Activated T-cell treated with anti-CD3 and anti-CD28 coated beads, Interleukin-2, amount 50 U/mL, for 48 hours (primary cell): ENCODE measurements at regions not wholly inside any gene's neighbourhood (a gene's known extent, or its start where the extent isn't known, plus 50 kb on each side); places are given as distances from the start of the nearest gene placed in this dataset.

ENCODE experiments used
- DNase-seq, 2 experiments: peaks; one replicate each; pipeline ENCODE4 v3.0.0-alpha.2; 2020

DNA sequence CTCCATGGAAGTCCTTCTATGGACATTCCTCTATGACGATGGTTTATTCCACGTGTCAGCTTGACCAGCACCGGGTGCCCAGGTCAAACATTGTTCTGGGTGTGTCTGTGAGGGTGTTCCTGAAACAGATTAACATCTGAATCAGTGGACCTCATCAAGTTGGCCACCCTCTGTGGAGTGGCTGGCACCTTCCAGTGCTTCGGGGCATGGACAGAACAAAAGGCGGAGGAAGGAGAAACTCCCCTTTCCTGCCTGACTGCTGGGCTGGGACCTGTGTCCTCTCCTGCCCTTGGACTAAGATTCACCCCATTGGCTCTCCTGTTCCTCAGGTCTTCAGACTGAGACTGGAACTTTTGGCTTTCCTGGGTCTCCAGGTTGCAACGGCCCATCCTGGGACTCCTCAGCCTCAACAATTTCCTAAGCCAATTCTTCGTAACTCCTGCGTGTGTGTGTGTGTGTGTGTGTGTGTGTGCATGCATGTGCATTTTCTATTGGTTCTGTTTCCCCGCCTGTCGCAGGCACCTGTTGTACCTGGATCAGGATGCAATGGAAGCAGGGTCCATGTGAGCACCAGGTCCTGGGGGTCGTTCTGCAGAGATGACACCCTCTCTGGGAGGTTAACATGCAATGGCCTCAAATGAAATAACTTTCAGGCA, 357.2 kb upstream of the SALL3 start:
- no peak for DNase-seq

DNA sequence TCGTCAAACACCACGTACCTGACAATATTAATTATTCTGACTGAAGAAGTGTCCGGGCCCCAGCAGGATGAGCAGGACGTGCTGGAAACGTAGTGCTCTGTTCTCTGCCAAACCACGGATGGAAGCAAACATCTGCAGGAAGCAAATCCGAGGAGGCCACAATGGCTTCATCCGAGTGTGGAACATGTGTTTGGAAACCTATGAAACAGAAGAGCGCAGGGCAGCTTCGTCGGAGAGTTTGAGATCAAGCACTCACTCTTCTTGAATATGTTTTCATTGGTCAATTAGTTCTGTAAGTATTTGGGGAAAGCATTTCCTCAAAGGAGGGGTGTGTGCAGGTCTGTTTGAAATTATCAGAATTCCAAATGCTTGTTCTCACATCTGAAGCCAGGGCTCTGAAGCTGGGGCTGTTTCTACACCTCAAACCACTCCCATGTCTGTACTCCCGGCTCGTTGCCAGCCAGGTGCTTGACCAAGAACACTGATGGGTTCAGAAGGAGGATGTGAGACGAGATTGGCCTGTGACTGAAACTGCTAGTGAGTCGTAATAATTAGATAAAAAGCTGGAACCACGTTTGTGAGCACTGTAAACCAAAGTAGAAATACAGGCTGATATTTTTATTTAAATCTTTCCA, 356.6 kb upstream of the SALL3 start:
- DNase-seq = no peak

- DNase-seq = no peak
These were observed 354.9 kb upstream of the SALL3 start for GRCh38 chr18:78624646-78625279.

DNA sequence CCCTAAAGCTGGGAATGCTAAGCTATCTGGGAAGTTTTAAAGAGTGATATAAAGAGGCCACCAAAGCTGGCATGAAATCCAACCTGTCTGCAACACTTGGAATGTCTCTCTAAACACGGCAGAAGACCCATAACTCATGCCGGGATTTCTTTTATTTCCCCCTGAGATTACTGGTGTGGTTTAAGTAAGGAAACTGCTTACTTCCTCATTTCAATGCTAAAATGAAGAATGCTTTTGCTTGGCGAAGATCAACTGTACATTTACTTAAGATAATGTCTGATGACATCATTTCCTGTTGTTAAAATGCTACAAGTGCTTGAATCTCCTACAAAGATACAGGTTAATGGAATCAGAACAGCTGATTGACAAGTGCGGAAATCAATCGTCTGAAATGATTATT, 353.8 kb upstream of the SALL3 start:
- no peak for DNase-seq

GRCh38 chr18:78627551-78628346, 351.9 kb upstream of the SALL3 start:
- DNase-seq = no peak

DNA sequence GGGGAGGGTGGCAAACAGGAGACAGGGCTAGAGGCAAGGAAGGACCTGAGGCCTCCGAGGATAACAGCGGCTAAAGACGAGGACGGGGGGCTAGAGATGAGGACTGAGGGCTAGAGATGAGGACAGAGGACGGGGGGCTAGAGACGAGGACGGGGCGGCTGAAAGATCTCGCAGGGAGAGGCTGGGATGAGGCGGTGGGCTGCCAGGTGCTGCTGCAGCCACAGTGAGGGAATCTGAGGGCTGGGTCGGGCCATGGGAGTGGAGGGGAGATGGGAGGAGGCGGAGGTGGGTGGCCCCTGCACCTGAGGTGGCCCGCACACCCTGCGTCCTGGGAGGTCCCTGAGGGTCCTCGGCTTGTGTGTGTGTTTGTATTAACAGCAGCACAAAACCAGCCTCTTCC, 350.2 kb upstream of the SALL3 start:
- DNase-seq = no peak

DNA sequence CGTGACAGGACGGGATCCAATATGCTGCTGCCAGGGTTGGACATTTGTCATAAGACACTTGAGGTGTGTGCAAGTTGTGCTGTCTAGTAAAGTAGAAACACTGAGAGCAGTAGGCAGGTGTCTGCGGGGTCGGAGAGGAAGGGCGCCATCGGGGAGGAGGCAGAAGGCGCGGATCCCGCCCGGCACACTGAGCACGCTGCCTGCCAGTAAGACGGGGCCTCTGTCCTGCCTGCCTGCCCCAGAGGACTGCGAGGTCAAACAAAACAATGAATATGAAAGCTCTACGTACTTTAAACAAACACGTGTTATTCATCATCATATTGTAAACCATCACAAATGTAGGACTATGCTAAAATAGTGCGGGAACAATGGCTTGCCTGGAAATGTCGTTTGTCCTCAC, 349.3 kb upstream of the SALL3 start:
- no peak for DNase-seq

- DNase-seq = no peak
These were observed 348.6 kb upstream of the SALL3 start for GRCh38 chr18:78630981-78631510.

DNA sequence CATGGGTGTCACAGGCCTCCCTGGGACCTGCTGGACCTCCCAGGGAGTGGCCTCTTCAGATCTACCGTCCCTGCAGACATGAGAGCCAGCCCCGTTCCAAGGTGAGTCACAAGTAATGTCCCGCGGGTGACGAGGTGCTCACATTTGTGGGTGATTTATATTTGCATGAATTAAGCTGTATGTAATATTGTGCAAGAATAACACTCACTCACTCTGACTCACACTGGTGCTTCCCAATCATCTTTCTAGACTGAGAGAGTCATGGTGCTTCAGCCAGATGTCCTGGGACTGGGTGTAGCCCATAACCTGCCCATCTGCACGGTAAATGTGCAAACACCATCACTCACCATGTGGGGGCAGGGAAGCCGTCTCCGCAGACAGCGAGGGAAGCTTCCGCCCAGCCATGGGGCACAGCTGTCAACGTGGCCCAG, 347.5 kb upstream of the SALL3 start:
- DNase-seq = peak; percentile 21 to 29

GRCh38 chr18:78634061-78634696, 345.4 kb upstream of the SALL3 start:
- DNase-seq = no peak

GRCh38 chr18:78635093-78635800, 344.4 kb upstream of the SALL3 start:
- DNase-seq = no peak

DNA sequence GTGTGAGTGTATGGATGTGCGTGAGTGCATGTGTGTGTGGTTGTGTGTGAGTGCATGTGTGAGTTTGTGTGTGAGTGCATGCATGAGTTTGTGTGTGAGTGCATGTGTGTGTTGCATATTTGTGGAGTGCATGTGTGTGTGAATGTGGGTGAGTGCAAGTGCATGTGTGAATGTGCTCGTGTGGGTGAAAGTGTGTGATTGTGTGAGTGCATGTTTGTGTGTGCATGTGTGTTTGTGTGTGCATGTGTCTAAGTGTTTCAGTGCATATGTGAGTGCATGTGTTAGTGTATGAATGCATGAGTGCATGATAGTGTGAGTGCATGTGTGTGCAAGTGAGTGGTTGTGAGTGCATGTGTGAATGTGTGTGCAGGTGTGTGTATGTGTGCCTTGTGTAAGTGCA, 343.4 kb upstream of the SALL3 start:
- DNase-seq = no peak

GRCh38 chr18:78637442-78638402, 341.9 kb upstream of the SALL3 start:
- DNase-seq = no peak

- no peak for DNase-seq
These were observed 340.3 kb upstream of the SALL3 start for GRCh38 chr18:78639006-78639950.

DNA sequence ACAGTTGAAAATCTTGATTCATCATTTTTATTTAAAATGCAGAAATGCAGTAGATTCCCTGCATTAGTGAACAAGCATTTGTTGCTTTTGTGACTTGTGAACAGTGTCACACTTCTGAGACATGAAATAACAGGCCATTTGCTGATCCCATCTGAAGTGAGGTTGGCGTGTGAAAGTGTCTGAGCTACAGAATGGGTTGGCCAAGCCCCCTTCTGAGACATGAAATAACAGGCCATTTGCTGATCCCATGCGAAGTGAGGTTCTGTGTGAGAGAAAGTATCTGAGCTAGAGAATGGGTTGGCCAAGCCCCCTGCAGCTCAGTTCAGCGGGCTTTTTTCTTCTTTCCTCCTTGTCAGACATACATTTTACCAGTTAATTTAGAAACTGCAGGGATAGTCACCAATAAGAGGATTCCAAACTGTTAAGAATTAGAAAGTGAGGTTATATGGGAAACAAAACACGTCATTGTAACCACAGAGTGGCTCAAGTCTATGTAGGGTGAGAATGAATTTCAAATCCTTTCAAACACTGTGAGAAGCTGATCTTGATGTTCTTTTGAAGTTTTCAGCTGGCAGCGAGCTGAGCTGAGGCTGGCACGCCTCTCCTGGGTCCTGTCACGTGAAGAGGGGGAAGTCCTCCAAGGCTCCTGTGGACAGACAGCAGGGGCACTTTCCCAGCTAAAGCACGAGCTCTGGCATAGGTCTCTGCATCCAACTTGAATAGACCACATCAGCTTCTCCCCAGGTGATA, 339.2 kb upstream of the SALL3 start:
- no peak for DNase-seq

GRCh38 chr18:78641689-78642231, 337.9 kb upstream of the SALL3 start:
- no peak for DNase-seq

DNA sequence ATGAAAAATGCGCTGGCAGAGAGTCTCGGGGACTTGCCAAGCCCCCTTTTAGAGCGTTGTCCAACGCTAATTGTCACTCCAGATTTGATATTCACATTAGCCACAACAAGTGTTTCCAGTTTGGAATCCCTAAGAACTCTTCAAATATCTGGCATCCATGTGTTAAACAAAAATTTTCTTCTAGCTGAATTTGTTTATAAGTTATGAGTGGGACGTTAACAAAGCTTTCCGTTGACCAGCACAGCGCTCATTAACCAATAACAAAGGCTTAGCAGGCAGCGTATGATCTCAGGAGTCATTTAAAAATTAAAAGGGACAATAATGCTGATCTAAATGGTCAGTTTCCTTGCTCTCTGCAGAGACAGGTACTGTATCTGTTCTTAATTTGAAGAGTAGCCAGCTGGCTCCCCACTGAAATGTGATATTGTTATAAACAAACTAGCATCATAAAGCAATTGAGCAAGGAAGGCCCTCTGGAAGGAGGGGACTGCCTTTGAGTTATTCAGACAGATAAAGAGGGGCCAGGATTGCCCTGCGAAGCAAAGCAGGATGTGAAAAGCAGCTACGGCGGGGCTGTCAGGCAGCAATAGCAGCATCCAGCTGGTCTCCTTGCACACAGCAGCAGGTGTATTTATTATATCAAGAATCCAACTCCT, 337.2 kb upstream of the SALL3 start:
- no peak for DNase-seq

DNA sequence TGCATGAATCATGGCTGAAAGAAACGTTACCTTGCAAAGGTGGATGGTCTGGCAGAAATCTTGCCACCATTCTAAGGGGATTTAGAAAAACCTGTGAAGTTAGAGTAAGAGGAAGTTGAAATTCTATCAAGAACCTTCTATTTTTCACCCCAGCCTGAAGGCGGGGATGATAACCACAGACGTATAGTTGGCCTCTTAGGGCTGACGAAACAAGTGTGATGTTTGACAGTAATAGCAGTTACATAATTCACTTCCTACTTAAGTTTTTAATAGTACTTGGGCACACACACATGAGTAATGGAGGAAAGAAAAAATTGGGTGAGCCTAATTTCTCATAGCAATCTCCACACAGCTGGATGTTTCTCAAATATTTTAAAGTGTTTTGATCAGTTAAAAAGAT, 336.6 kb upstream of the SALL3 start:
- DNase-seq = no peak
